ENCODE measurements at regions not wholly inside any gene's neighbourhood (a gene's known extent, or its start where the extent isn't known, plus 50 kb on each side); places are given as distances from the start of the nearest gene placed in this dataset.

DNA sequence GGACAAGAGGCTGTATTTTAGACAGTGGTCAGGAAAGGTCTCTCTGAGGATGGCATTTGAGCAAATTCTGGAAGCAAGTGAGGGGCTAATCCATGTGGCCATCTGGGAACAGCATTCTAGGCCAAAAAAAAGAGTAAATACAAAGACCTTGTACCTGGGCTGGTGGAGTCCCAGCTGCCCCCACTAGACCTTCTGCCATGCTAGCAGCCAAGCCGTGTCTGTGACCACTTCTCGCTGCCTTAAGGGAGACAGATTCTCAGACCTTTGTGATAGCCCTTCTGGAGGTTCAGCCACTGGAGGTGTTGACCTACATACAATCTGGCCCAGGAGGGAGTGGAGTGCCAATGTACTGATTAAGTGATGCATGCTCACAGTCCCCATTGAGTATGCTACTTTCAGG is 506.2 kb downstream of the MID1IP1 start:
- no peak for DNase-seq (ENCODE audit: low spot score)
- TF ChIP-seq, protein P1, sequence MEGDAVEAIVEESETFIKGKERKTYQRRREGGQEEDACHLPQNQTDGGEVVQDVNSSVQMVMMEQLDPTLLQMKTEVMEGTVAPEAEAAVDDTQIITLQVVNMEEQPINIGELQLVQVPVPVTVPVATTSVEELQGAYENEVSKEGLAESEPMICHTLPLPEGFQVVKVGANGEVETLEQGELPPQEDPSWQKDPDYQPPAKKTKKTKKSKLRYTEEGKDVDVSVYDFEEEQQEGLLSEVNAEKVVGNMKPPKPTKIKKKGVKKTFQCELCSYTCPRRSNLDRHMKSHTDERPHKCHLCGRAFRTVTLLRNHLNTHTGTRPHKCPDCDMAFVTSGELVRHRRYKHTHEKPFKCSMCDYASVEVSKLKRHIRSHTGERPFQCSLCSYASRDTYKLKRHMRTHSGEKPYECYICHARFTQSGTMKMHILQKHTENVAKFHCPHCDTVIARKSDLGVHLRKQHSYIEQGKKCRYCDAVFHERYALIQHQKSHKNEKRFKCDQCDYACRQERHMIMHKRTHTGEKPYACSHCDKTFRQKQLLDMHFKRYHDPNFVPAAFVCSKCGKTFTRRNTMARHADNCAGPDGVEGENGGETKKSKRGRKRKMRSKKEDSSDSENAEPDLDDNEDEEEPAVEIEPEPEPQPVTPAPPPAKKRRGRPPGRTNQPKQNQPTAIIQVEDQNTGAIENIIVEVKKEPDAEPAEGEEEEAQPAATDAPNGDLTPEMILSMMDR (IDR thresholded peaks at IDR 0.05; ENCODE audit: extremely low read depth, missing control alignments), result no peak

DNA sequence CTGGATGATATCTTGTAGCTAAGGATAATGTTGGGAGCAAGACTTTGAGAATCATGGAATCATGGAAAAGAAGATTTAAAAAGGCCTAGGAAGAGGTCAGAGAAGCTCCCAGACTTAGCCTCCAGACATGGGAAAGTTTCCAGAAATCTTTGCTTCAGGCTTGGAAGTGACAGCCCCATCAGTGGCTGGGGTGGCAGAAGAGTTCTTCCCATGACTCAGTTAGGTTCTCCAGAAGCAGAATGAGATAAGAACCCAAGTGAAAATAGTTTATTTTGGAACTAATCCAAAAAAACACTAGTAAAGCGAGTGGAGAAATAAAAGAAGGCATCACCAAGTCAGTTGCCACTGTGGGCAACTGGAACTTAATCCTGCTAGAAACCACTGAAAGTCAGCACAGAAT is 506.9 kb downstream of the MID1IP1 start:
- DNase-seq (ENCODE audit: low spot score), result no peak
- TF ChIP-seq, protein P1 (IDR thresholded peaks at IDR 0.05; ENCODE audit: extremely low read depth, missing control alignments), result no peak

- TF ChIP-seq, protein P1 (IDR thresholded peaks at IDR 0.05; ENCODE audit: extremely low read depth, missing control alignments), result no peak
- peak; percentile 12 for DNase-seq (ENCODE audit: low spot score)
These were observed 507.9 kb downstream of the MID1IP1 start for GRCh38 chrX:39309018-39309635.

DNA sequence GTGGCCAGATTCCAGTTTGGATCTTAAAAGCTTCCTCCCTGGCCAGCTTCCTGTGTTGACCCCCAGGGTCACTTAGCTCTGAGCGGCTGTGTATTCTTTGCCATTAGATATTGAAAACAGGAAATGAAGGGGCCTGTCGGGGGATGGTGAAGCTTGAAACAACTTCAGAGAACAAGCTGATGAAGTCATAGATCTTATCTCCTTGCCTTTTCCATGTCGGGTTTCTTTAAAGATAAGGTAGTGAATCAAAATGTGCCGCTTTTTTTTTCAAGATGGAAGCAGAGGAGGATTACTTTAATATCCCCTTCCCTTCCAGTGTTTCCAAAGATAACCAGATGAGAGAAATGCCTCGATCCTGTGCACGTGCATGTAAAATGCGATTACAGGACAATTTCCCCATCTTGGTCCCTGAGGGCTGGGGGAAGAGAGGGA is 508.5 kb downstream of the MID1IP1 start:
- peak; percentile 8 for DNase-seq (ENCODE audit: low spot score)
- TF ChIP-seq, protein P1 (IDR thresholded peaks at IDR 0.05; ENCODE audit: extremely low read depth, missing control alignments), result no peak

- DNase-seq (ENCODE audit: low spot score), result no peak
- TF ChIP-seq, protein P1 (IDR thresholded peaks at IDR 0.05; ENCODE audit: extremely low read depth, missing control alignments), result no peak
These were observed 509.6 kb downstream of the MID1IP1 start for GRCh38 chrX:39310891-39311290.

- TF ChIP-seq, protein P1 (IDR thresholded peaks at IDR 0.05; ENCODE audit: extremely low read depth, missing control alignments), result no peak
- DNase-seq (ENCODE audit: low spot score), result no peak
These were observed 510.4 kb downstream of the MID1IP1 start for GRCh38 chrX:39311646-39312045.

DNA sequence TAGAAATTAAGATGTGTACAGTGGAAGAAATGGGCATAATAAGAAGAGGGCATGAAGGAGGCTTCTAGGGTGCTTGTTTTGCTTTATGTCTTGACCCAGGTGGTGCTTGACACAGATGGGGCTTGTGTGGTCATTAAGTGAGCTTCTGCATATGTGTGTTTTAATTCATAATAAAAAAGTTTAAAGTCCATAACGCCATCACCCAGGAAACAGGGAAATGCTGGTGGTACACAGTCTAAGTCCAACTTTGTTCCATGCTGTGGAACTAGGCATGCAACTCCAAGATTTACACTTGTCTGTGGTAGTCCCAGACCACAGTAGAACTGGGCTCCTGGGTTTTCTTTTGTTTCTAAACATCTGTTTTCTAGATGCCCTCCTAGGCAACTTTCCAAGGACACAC is 511.9 kb downstream of the MID1IP1 start:
- TF ChIP-seq, protein P1 (IDR thresholded peaks at IDR 0.05; ENCODE audit: extremely low read depth, missing control alignments), result no peak

More for the DNA sequence above, 511.9 kb downstream of the MID1IP1 start:
- no peak for DNase-seq (ENCODE audit: low spot score)
